Lower leg skin (tissue), 4 donors: ENCODE measurements at regions not wholly inside any gene's neighbourhood (a gene's known extent, or its start where the extent isn't known, plus 50 kb on each side); places are given as distances from the start of the nearest gene placed in this dataset.

Experiments
- DNase-seq, 2 donors: peaks; one replicate each; pipeline ENCODE4 v3.0.0-alpha.2; 2019; ENCODE audit warnings: low spot score in 2 of 2
- H3K4me3 ChIP-seq: fragments of 200-600 bp; sonication (generic); 2 replicates; pipeline ENCODE4 v1.5.1; 2017; ENCODE audit warnings: mild to moderate bottlenecking, low read depth; ENCODE audit not compliant: poor library complexity, severe bottlenecking
- CTCF ChIP-seq, 3 donors: fragments of 450-650 bp; IDR thresholded peaks; one replicate each; pipeline ENCODE4 v1.5.1; 2016; ENCODE audit warnings: antibody characterized with exemption in 3 of 3, mild to moderate bottlenecking in 3 of 3, moderate library complexity in 2 of 3
- POLR2A ChIP-seq, 2 donors: fragments of 450-650 bp; IDR thresholded peaks; one replicate each; pipeline ENCODE4 v1.6.1; 2016 to 2017; ENCODE audit warnings: antibody characterized with exemption in 2 of 2, mild to moderate bottlenecking in 1 of 2, moderate library complexity in 1 of 2
- WGBS, 2 donors: methylation state at CpG; one replicate each; pipeline ENCODE4 v1.1.5; 2018; 5-methylcytosine and 5-hydroxymethylcytosine counted together
- intact Hi-C: fragments of 100-400 bp; cut with DNase I; formaldehyde crosslinking; loops from one replicate; pipeline ENCODE4 v1.15.0; 2023; ENCODE audit warnings: low total_unique reads

- no peak for DNase-seq
- intact Hi-C loops, result no loop called here
- 84 to 93% methylated on average over 9 of the region's 9 CpGs for WGBS, 2 donors
- no peak for TF ChIP-seq CTCF (IDR thresholded peaks at IDR 0.05)
- no peak for TF ChIP-seq POLR2A (IDR thresholded peaks at IDR 0.05)
- no peak overlapping the region for H3K4me3 ChIP-seq
Measured at GRCh38 chr3:150022381-150023238, 51.9 kb upstream of the PFN2 start.

- intact Hi-C loops, result no loop called here
- DNase-seq, result no peak
- WGBS, 2 donors, result 93 to 100% methylated on average over 1 of the region's 1 CpG
- H3K4me3 ChIP-seq, result no peak overlapping the region
- TF ChIP-seq POLR2A (IDR thresholded peaks at IDR 0.05), result no peak
- no peak for TF ChIP-seq CTCF (IDR thresholded peaks at IDR 0.05)
Measured at GRCh38 chr3:150020527-150020926, 49.8 kb upstream of the PFN2 start.
